NT2/D1 (cell line): ENCODE measurements at regions not wholly inside any gene's neighbourhood (a gene's known extent, or its start where the extent isn't known, plus 50 kb on each side); places are given as distances from the start of the nearest gene placed in this dataset.

ENCODE experiments used
- DNase-seq: peaks from one replicate; pipeline ENCODE4 v3.0.0-alpha.2; 2011; ENCODE audit warnings: low read depth, low spot score
- H3K27me3 ChIP-seq: 2 replicates; pipeline ENCODE4 v1.6.0; 2011; ENCODE audit warnings: mild to moderate bottlenecking; ENCODE audit not compliant: insufficient read length, insufficient read depth
- H3K36me3 ChIP-seq: 2 replicates; pipeline ENCODE4 v1.6.1; 2011; ENCODE audit warnings: mild to moderate bottlenecking, low read length, mixed read lengths; ENCODE audit not compliant: insufficient read depth, insufficient read length
- H3K4me1 ChIP-seq: 2 replicates; pipeline ENCODE4 v1.5.1; 2011; ENCODE audit not compliant: insufficient read depth, insufficient read length
- H3K4me3 ChIP-seq: 2 replicates; pipeline ENCODE4 v1.5.1; 2011; ENCODE audit warnings: low read depth; ENCODE audit not compliant: insufficient read length
- H3K9ac ChIP-seq: 2 replicates; pipeline ENCODE4 v1.6.0; 2011; ENCODE audit warnings: low read depth; ENCODE audit not compliant: insufficient read length
- H3K9me3 ChIP-seq: 2 replicates; pipeline ENCODE4 v1.5.1; 2011; ENCODE audit warnings: mild to moderate bottlenecking, low read length; ENCODE audit not compliant: insufficient read depth
- SUZ12 ChIP-seq: IDR thresholded peaks from 2 replicates; pipeline ENCODE4 v1.6.1; 2011; ENCODE audit not compliant: insufficient read length, insufficient read depth; ENCODE audit errors: extremely low read depth
- YY1 ChIP-seq: IDR thresholded peaks from 2 replicates; pipeline ENCODE4 v1.6.1; 2011; ENCODE audit not compliant: insufficient read length, insufficient read depth
- ZNF274 ChIP-seq: IDR thresholded peaks from 2 replicates; pipeline ENCODE4 v1.6.1; 2011; ENCODE audit warnings: mild to moderate bottlenecking, low read depth, low read length

DNA sequence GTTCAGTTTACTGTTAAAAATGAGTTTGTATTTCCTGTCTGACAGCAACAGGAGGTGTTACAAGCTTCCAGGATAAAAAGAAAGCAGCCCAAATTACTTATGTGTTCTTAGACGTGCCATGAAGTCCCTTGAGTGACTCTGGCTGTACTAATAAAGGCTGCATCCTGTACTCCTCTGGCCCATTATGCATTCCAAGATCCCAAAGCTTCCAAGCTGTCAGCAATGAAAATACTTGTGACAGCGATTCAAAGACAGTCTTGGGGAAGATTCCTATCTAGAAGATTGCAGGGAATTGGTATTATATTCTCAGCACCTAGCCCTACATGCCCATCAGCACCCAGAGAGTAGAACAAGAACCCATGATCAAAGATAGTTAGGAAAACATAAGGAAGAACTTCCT lies 281.6 kb upstream of the TRPC7 start:
- Histone ChIP-seq H3K27me3 (no peaks in the 10 kb centered on the region), H3K36me3 (no peaks in the 10 kb centered on the region), H3K4me1 (no peaks in the 10 kb centered on the region), H3K9me3 (no peaks in the 10 kb centered on the region), H3K9ac (no peak overlapping the region), H3K4me3 (no peak overlapping the region)
- no peak for DNase-seq
- no peak for TF ChIP-seq ZNF274
- TF ChIP-seq SUZ12: no peak
- no peak for TF ChIP-seq YY1

DNA sequence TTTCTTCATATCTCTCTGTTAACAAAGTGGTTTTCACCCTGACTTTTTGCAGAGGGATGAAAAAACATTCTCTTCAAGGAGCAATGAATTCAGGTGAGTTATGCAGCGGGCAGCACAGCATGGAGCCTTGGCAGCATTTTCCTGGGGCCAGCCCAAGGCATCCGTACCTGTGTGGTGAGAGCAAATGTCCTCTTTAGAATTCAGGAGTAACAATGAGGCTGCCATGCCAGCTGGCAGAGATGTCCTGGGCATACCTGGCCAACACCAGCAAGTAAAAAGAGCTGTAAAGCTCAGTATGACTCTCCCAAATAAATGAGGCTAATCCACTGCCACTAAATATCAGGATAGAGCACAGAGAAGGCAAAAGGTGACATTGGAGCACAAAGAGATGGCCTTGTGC lies 277.6 kb upstream of the TRPC7 start:
- no peak overlapping the region for H3K9ac ChIP-seq
- H3K27me3 ChIP-seq: no peaks in the 10 kb centered on the region
- no peak overlapping the region for H3K4me3 ChIP-seq
- no peaks in the 10 kb centered on the region for H3K4me1 ChIP-seq
- H3K36me3 ChIP-seq: no peaks in the 10 kb centered on the region
- no peak for TF ChIP-seq YY1
- no peak for TF ChIP-seq SUZ12
- TF ChIP-seq ZNF274: no peak
- no peaks in the 10 kb centered on the region for H3K9me3 ChIP-seq
- DNase-seq: no peak

DNA sequence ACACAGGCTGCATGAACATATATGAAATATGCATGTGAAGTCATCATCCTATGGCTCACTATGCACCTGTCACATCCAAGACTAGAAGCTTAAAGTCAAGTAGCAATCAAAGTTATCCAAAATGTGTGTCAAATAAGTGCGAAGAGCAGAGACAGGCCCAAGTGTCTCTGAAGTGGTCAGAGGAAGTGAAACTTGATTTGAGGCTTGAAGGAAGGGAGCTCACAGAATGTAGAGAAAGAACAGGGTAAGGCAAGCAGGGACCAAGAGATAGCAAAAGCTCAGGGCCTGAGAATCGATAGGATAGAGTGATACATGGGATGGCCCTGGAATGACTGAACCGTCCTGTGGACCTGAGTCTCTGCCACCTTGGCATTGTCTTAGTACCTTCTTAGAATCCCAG lies 274.3 kb upstream of the TRPC7 start:
- Histone ChIP-seq H3K4me3 (no peak overlapping the region), H3K36me3 (no peaks in the 10 kb centered on the region), H3K9me3 (no peaks in the 10 kb centered on the region), H3K4me1 (no peaks in the 10 kb centered on the region), H3K27me3 (no peaks in the 10 kb centered on the region), H3K9ac (no peak overlapping the region)
- no peak for TF ChIP-seq SUZ12
- TF ChIP-seq ZNF274: no peak
- TF ChIP-seq YY1: no peak
- DNase-seq: no peak

DNA sequence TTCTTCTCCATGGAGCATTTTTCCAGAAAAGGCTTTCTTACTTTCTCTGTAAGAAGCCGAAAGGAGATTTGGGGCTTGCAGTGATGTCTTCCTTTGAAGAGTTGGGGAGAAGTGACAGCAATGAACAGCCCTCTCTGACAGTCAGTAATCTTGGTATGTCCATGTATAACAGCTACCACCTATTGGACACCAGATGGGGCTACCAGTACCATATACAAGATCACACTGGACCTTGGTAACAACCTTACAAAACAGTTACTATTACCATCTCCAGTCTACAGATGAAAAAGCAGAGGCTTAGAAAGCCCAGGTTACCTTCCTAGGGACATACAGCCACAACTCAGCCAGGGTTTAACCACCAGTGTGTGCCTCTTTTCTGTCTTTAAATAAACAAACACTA lies 272.7 kb upstream of the TRPC7 start:
- no peak for DNase-seq
- no peaks in the 10 kb centered on the region for H3K9me3 ChIP-seq
- H3K4me3 ChIP-seq: no peak overlapping the region
- no peak for TF ChIP-seq SUZ12
- TF ChIP-seq YY1: no peak
- TF ChIP-seq ZNF274: no peak
- H3K36me3 ChIP-seq: no peaks in the 10 kb centered on the region
- H3K4me1 ChIP-seq: no peaks in the 10 kb centered on the region
- H3K9ac ChIP-seq: no peak overlapping the region
- H3K27me3 ChIP-seq: no peaks in the 10 kb centered on the region

DNA sequence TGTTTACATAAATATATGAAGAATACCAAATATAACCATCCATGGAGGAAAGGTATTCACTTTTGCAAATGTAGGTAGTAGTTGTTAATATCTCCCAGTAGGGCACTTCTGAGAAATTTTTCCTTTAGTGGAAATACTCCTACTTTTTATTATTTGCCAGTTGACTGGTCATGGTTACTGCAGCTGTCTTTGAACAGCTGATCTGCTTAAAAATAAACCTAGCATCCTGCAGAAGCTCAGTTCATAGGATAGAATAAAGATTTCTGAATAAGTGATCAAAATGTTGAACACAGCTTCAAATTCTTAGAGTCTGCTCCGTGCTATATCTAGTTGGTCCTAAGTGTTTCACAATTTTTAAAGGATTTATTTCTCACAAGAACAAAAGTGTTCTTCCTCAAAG lies 270.7 kb upstream of the TRPC7 start:
- no peak for TF ChIP-seq ZNF274
- no peak for TF ChIP-seq YY1
- TF ChIP-seq SUZ12: no peak
- H3K27me3 ChIP-seq: no peaks in the 10 kb centered on the region
- no peaks in the 10 kb centered on the region for H3K9me3 ChIP-seq
- no peak for DNase-seq
- no peaks in the 10 kb centered on the region for H3K36me3 ChIP-seq
- no peak overlapping the region for H3K4me3 ChIP-seq
- H3K4me1 ChIP-seq: no peaks in the 10 kb centered on the region
- no peak overlapping the region for H3K9ac ChIP-seq

DNA sequence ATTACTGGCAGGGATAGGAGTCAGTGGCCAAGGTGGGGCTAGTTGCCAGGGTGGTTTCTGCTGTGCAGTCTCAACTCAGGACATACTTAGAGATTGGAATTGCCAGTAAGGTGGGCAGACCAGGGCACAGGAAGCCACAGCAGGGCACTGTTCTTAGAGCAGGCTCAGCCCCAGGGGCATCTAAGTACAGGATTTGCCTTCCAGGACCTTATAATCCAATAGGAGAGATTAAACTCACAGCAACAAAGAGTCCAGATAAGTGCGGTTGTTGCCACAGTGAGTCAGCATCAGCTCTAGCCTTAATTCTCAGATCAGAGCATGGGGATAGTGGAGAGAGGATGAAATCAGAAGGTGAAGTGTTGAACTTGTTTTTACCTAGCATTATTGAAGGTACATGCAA lies 265.8 kb upstream of the TRPC7 start:
- no peak for DNase-seq
- TF ChIP-seq YY1 (no peak), ZNF274 (no peak), SUZ12 (no peak)
- peaks cover 7% of the 10 kb centered on the region for H3K4me1 ChIP-seq
- H3K36me3 ChIP-seq: no peaks in the 10 kb centered on the region
- H3K9me3 ChIP-seq: no peaks in the 10 kb centered on the region
- no peak overlapping the region for H3K9ac ChIP-seq
- no peaks in the 10 kb centered on the region for H3K27me3 ChIP-seq
- no peak overlapping the region for H3K4me3 ChIP-seq

DNA sequence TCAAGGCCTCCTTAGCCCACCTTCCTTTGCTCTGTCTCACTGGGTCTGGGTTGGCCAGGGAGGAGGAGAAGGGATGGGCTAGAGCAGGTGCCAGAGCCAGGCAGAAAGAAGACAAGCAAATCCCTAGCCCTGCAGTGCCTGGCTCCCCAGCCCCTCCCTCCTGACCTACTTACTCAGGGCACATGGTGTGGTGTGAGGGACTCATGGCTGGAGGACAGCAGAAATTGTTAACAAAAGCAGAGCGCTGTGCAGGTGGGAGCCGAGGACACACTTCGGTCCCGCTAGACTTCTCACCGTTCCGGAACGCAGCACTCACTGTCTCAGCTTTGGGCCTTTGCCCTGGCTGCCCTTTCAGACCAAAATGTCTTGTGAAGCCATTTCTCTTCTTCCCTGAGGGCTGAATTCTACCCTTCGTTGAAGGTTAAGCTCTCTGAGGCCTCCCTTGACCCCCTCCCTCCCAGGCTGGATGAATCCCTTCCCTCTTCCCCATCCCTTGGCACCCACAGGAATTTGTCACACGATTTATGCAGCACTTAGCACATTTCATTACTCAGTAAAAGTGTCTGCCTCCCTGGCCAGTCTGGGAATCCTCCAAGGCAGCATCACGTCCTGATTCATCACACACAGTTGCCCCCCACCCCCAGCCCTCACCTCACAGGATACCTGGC lies 263.9 kb upstream of the TRPC7 start:
- Histone ChIP-seq H3K9ac (no peak overlapping the region), H3K36me3 (no peaks in the 10 kb centered on the region), H3K4me3 (no peak overlapping the region), H3K4me1 (peaks cover 7% of the 10 kb centered on the region), H3K9me3 (no peaks in the 10 kb centered on the region), H3K27me3 (no peaks in the 10 kb centered on the region)
- DNase-seq: no peak
- TF ChIP-seq YY1: no peak
- no peak for TF ChIP-seq ZNF274
- TF ChIP-seq SUZ12: no peak
